Gastrocnemius medialis (tissue), 4 donors: ENCODE measurements at regions not wholly inside any gene's neighbourhood (a gene's known extent, or its start where the extent isn't known, plus 50 kb on each side); places are given as distances from the start of the nearest gene placed in this dataset.

Source experiments
- CTCF ChIP-seq, 5 experiments: fragments of 450-650 bp in 3 of 5; fragments of 200-600 bp in 2 of 5; sonication (generic) in 2 of 5; IDR thresholded peaks in 4 of 5; conservative IDR thresholded peaks in 1 of 5; 1 replicate in 4 of 5; 2 replicates in 1 of 5; pipeline ENCODE4 v1.5.1; 2016 to 2019; ENCODE audit warnings: antibody characterized with exemption in 5 of 5, mild to moderate bottlenecking in 3 of 5, moderate library complexity in 3 of 5
- POLR2A ChIP-seq, 2 donors: fragments of 450-650 bp; IDR thresholded peaks; one replicate each; pipeline ENCODE4 v1.6.1; 2017; ENCODE audit warnings: antibody characterized with exemption in 2 of 2, mild to moderate bottlenecking in 2 of 2, moderate library complexity in 2 of 2

GRCh38 chr6:135622081-135622480 lies 124.5 kb upstream of the AHI1 start:
- TF ChIP-seq CTCF (IDR thresholded peaks at IDR 0.05 in 4 of 5, conservative IDR thresholded peaks at IDR 0.05 in 1 of 5) (no peak), POLR2A (IDR thresholded peaks at IDR 0.05) (no peak)
